ENCODE measurements at regions not wholly inside any gene's neighbourhood (a gene's known extent, or its start where the extent isn't known, plus 50 kb on each side); places are given as distances from the start of the nearest gene placed in this dataset.

- TF ChIP-seq TEAD4 (IDR thresholded peaks at IDR 0.05) (no peak), TCF12 (IDR thresholded peaks at IDR 0.05; ENCODE audit: low read depth) (no peak), REST (IDR thresholded peaks at IDR 0.05; ENCODE audit: low read depth) (no peak), CEBPB (IDR thresholded peaks at IDR 0.05) (no peak), RAD21 (IDR thresholded peaks at IDR 0.05; ENCODE audit: low read depth) (no peak), TAF1 (IDR thresholded peaks at IDR 0.05; ENCODE audit: low read depth) (no peak), EP300 (IDR thresholded peaks at IDR 0.05; ENCODE audit: borderline replicate concordance) (no peak), YY1 (IDR thresholded peaks at IDR 0.05; ENCODE audit: low read depth) (no peak), MAX (IDR thresholded peaks at IDR 0.05) (no peak), CREB1 (IDR thresholded peaks at IDR 0.05; ENCODE audit: low read depth) (no peak)
Observed at GRCh38 chr1:13889495-13889894, 189.5 kb downstream of the PRDM2 start.
